HCT116 (cell line): ENCODE measurements at regions not wholly inside any gene's neighbourhood (a gene's known extent, or its start where the extent isn't known, plus 50 kb on each side); places are given as distances from the start of the nearest gene placed in this dataset.

Experiments used
- ATAC-seq: fragments of 200-7000 bp; cut with Tn5 transposase; 2 replicates; pipeline ENCODE4 v1.9.1; 2020; ENCODE audit warnings: mild to moderate bottlenecking, moderate library complexity
- BruUV-seq: library from RNA; stranded (reverse); fragments of 400-500 nt; replicated peaks from 2 replicates; lab custom pipeline; 2021; lab: Mats Ljungman, UMichigan
- CTCF ChIA-PET: fragments of 300-600 bp; sonication (Branson Sonifier 250); formaldehyde crosslinking; loops from one replicate; lab custom pipeline; 2021; ENCODE audit warnings: antibody characterized with exemption; lab: Charles Lee
- POLR2A ChIA-PET: fragments of 300-600, 350-600 bp; sonication (Branson Sonifier 250); formaldehyde crosslinking; loops from one replicate; lab custom pipeline; 2021; ENCODE audit warnings: antibody characterized with exemption; lab: Charles Lee
- RAD21 ChIA-PET, 2 experiments: fragments of 300-600 bp; sonication (Branson Sonifier 250); formaldehyde crosslinking; loops; one replicate each; lab custom pipeline; 2023; ENCODE audit warnings: low total read pairs in 2 of 2; ENCODE audit not compliant: uncharacterized antibody in 2 of 2, unreplicated experiment in 2 of 2, low non-redundant PET in 1 of 2; lab: Charles Lee
- DNase-seq: peaks from one replicate; pipeline ENCODE4 v3.0.0-alpha.2; 2010; ENCODE audit warnings: low read depth, low spot score
- H2AFZ ChIP-seq: fragments of 200-600 bp; shearing (Covaris generic), sonication (generic); 2 replicates; pipeline ENCODE4 v1.6.1; 2017; ENCODE audit warnings: low read depth, mixed run types, mixed read lengths, antibody characterized with exemption, low read length; ENCODE audit not compliant: poor library complexity, severe bottlenecking
- H3K27ac ChIP-seq: 2 replicates; pipeline ENCODE4 v1.5.1; 2012; ENCODE audit warnings: low read depth, low read length
- H3K27me3 ChIP-seq: fragments of 200-600 bp; sonication (generic); 2 replicates; pipeline ENCODE4 v1.6.1; 2016; ENCODE audit warnings: mixed run types, low read length, mixed read lengths; ENCODE audit not compliant: insufficient read depth
- H3K36me3 ChIP-seq, 2 experiments: fragments of 200-500 bp in 1 of 2; fragments of 200-600 bp in 1 of 2; sonication (Bioruptor generic) in 1 of 2; sonication (generic) in 1 of 2; 2 replicates each; pipeline versions ENCODE4 v1.5.1 to v1.6.1; 2014 to 2016; ENCODE audit warnings: low read length in 2 of 2, inconsistent platforms in 1 of 2, mixed read lengths in 1 of 2, mixed run types in 1 of 2; ENCODE audit not compliant: insufficient read depth in 2 of 2, control insufficient read depth in 1 of 2
- H3K4me1 ChIP-seq, 2 experiments: fragments of 200-600 bp in 1 of 2; sonication (generic) in 1 of 2; 2 replicates each; pipeline versions ENCODE4 v1.5.1 to v1.6.1; 2012 to 2017; ENCODE audit warnings: low read length in 2 of 2, inconsistent platforms in 1 of 2, mild to moderate bottlenecking in 1 of 2, mixed read lengths in 1 of 2, mixed run types in 1 of 2, moderate library complexity in 1 of 2; ENCODE audit not compliant: insufficient read depth in 2 of 2, control insufficient read depth in 1 of 2
- H3K4me2 ChIP-seq: fragments of 200-600 bp; sonication (generic); 2 replicates; pipeline ENCODE4 v1.6.1; 2017; ENCODE audit warnings: mixed run types, low read length, mixed read lengths
- H3K4me3 ChIP-seq, 2 experiments: fragments of 200-600 bp in 1 of 2; sonication (generic) in 1 of 2; replicated peaks in 1 of 2; 2 replicates each; pipeline ENCODE4 v1.5.1; 2011 to 2016; ENCODE audit warnings: low read length in 2 of 2, control low read depth in 1 of 2, low read depth in 1 of 2, mild to moderate bottlenecking in 1 of 2, mixed read lengths in 1 of 2, mixed run types in 1 of 2
- H3K79me2 ChIP-seq: fragments of 200-600 bp; sonication (generic); 2 replicates; pipeline ENCODE4 v1.6.1; 2017; ENCODE audit warnings: mild to moderate bottlenecking, mixed run types, low read length, moderate library complexity, mixed read lengths; ENCODE audit not compliant: insufficient read depth
- H3K9ac ChIP-seq: fragments of 200-600 bp; sonication (generic); 2 replicates; pipeline ENCODE4 v1.6.1; 2016; ENCODE audit warnings: low read length, mixed read lengths
- H3K9me2 ChIP-seq: fragments of 200-600 bp; sonication (generic), shearing (Covaris generic); 2 replicates; pipeline ENCODE4 v1.6.1; 2017; ENCODE audit warnings: mixed run types, mild to moderate bottlenecking, moderate library complexity; ENCODE audit not compliant: insufficient read depth
- H3K9me3 ChIP-seq, 2 experiments: fragments of 200-500 bp in 1 of 2; fragments of 200-600 bp in 1 of 2; sonication (Bioruptor generic) in 1 of 2; sonication (generic) in 1 of 2; 2 replicates each; pipeline ENCODE4 v1.6.1; 2014 to 2017; ENCODE audit warnings: low read length in 2 of 2, mixed read lengths in 2 of 2, inconsistent platforms in 1 of 2, low read depth in 1 of 2, mild to moderate bottlenecking in 1 of 2, mixed run types in 1 of 2, moderate library complexity in 1 of 2; ENCODE audit not compliant: control insufficient read depth in 1 of 2, insufficient read depth in 1 of 2
- H4K20me1 ChIP-seq: fragments of 200-600 bp; sonication (generic), shearing (Covaris generic); 2 replicates; pipeline ENCODE4 v1.6.1; 2017; ENCODE audit warnings: mixed run types, mild to moderate bottlenecking, moderate library complexity; ENCODE audit not compliant: insufficient read depth
- CBX3 ChIP-seq: IDR thresholded peaks from 2 replicates; pipeline ENCODE4 v1.6.1; 2012; ENCODE audit warnings: low read depth
- CEBPB ChIP-seq: IDR thresholded peaks from 2 replicates; pipeline ENCODE4 v1.6.1; 2012; ENCODE audit warnings: low read depth
- CTCF ChIP-seq, 3 experiments: fragments of 200-600 bp in 1 of 3; sonication (generic) in 1 of 3; IDR thresholded peaks in 2 of 3; conservative IDR thresholded peaks in 1 of 3; 2 replicates each; pipeline ENCODE4 v1.5.1; 2012 to 2017; ENCODE audit warnings: low read depth in 2 of 3, low read length in 2 of 3, antibody characterized with exemption in 1 of 3, borderline replicate concordance in 1 of 3, control low read depth in 1 of 3, mild to moderate bottlenecking in 1 of 3, mixed read lengths in 1 of 3, mixed run types in 1 of 3, moderate library complexity in 1 of 3; ENCODE audit not compliant: insufficient read depth in 1 of 3
- ELF1 ChIP-seq: IDR thresholded peaks from 2 replicates; pipeline ENCODE4 v1.6.1; 2012; ENCODE audit warnings: low read depth, borderline replicate concordance
- EZH2 ChIP-seq: fragments of 200-600 bp; sonication (generic); IDR thresholded peaks from 2 replicates; pipeline ENCODE4 v1.6.1; 2017; ENCODE audit warnings: antibody characterized with exemption, mixed run types
- FOSL1 ChIP-seq: IDR thresholded peaks from 2 replicates; pipeline ENCODE4 v1.6.1; 2012; ENCODE audit warnings: low read depth
- JUND ChIP-seq: IDR thresholded peaks from 2 replicates; pipeline ENCODE4 v1.6.1; 2012
- POLR2A ChIP-seq: IDR thresholded peaks from 2 replicates; pipeline ENCODE4 v1.7.0; 2011; ENCODE audit warnings: borderline replicate concordance; ENCODE audit not compliant: insufficient read depth, insufficient read length; ENCODE audit errors: extremely low read depth
- REST ChIP-seq: IDR thresholded peaks from 2 replicates; pipeline ENCODE4 v1.6.1; 2012; ENCODE audit warnings: low read depth
- SIN3A ChIP-seq: IDR thresholded peaks from 2 replicates; pipeline ENCODE4 v1.6.1; 2012; ENCODE audit warnings: low read depth
- SP1 ChIP-seq: IDR thresholded peaks from 2 replicates; pipeline ENCODE4 v1.6.1; 2012; ENCODE audit warnings: low read depth
- SRF ChIP-seq: IDR thresholded peaks from 2 replicates; pipeline ENCODE4 v1.6.1; 2012; ENCODE audit warnings: low read depth
- TCF7L2 ChIP-seq: IDR thresholded peaks from 2 replicates; pipeline ENCODE4 v1.7.0; 2011; ENCODE audit warnings: borderline replicate concordance, inconsistent platforms; ENCODE audit not compliant: insufficient read depth, insufficient read length; ENCODE audit errors: extremely low read depth
- intact Hi-C: fragments of 100-400 bp; cut with micrococcal nuclease; formaldehyde crosslinking; loops from 2 replicates; pipeline ENCODE4 v1.10.0; 2022

- no peak for TF ChIP-seq REST
- TF ChIP-seq SIN3A: no peak
- TF ChIP-seq SRF: no peak
- TF ChIP-seq SP1: no peak
- no peak for TF ChIP-seq TCF7L2
- TF ChIP-seq EZH2: no peak
Measured at GRCh38 chr11:92277871-92278270, 53.3 kb downstream of the FAT3 start (continued).

GRCh38 chr11:92278791-92279433, 54.3 kb downstream of the FAT3 start:
- Histone ChIP-seq H3K9me2 (no peaks in the 10 kb centered on the region), H4K20me1 (no peaks in the 10 kb centered on the region), H3K4me1 (no peaks in the 10 kb centered on the region), H2AFZ (no peak overlapping the region), H3K4me3 (no peak overlapping the region), H3K27ac (no peak overlapping the region), H3K9me3 (peaks cover 7 to 22% of the 10 kb centered on the region in 2 experiments; a peak in 2 of 4 replicates), H3K27me3 (no peaks in the 10 kb centered on the region), H3K79me2 (no peaks in the 10 kb centered on the region), H3K4me2 (no peak overlapping the region), H3K9ac (no peak overlapping the region), H3K36me3 (no peaks in the 10 kb centered on the region)
- DNase-seq: no peak
- intact Hi-C loops: no loop called here
- ChIA-PET RAD21 (no interaction called here), POLR2A (no interaction called here), CTCF (no interaction called here)
- BruUV-seq: no TSS peak
- ATAC-seq: no peak
- TF ChIP-seq CTCF (IDR thresholded peaks at IDR 0.05 in 2 of 3, conservative IDR thresholded peaks at IDR 0.05 in 1 of 3; ENCODE audit: borderline replicate concordance in 1 of 3, insufficient read depth in 1 of 3, low read depth in 2 of 3, low read length in 2 of 3): no peak
- no peak for TF ChIP-seq SP1
- TF ChIP-seq FOSL1: no peak
- TF ChIP-seq JUND: no peak
- TF ChIP-seq POLR2A: no peak
- TF ChIP-seq CBX3: no peak
- TF ChIP-seq ELF1: no peak
- no peak for TF ChIP-seq REST
- no peak for TF ChIP-seq SRF
- no peak for TF ChIP-seq CEBPB
